MM.1S (cell line): ENCODE measurements at regions not wholly inside any gene's neighbourhood (a gene's known extent, or its start where the extent isn't known, plus 50 kb on each side); places are given as distances from the start of the nearest gene placed in this dataset.
"Not testable (repeated sequence)": the region's sequence is repeated elsewhere in the genome, so short reads cannot be mapped to it uniquely, and the experiment has no call there.

Experiments
- DNase-seq: peaks from one replicate; pipeline ENCODE4 v3.0.0-alpha.2; 2015
- H2AFZ ChIP-seq: fragments of 300-600 bp; sonication (generic); 2 replicates; pipeline ENCODE4 v1.6.0; 2016; ENCODE audit warnings: antibody characterized with exemption, low read length
- H3F3A ChIP-seq: fragments of 300-600 bp; sonication (generic); 2 replicates; pipeline ENCODE4 v1.6.1; 2016; ENCODE audit warnings: mild to moderate bottlenecking, antibody characterized with exemption, low read length, moderate library complexity, mixed read lengths; ENCODE audit not compliant: insufficient read depth
- H3K27ac ChIP-seq: fragments of 300-600 bp; sonication (generic); 2 replicates; pipeline ENCODE4 v1.5.1; 2016; ENCODE audit warnings: mild to moderate bottlenecking, low read length
- H3K27me3 ChIP-seq: fragments of 300-600 bp; sonication (generic); replicated peaks from 2 replicates; pipeline ENCODE4 v1.6.0; 2016; ENCODE audit warnings: low read length; ENCODE audit not compliant: insufficient read depth
- H3K36me3 ChIP-seq: fragments of 300-600 bp; sonication (generic); replicated peaks from 2 replicates; pipeline ENCODE4 v1.6.1; 2016; ENCODE audit warnings: mild to moderate bottlenecking, low read length, mixed read lengths; ENCODE audit not compliant: insufficient read depth
- H3K4me1 ChIP-seq: fragments of 300-600 bp; sonication (generic); 2 replicates; pipeline ENCODE4 v1.6.1; 2016; ENCODE audit warnings: low read length, mixed read lengths
- H3K4me2 ChIP-seq: fragments of 300-600 bp; sonication (generic); 2 replicates; pipeline ENCODE4 v1.6.0; 2016; ENCODE audit warnings: low read depth, low read length
- H3K4me3 ChIP-seq: fragments of 300-600 bp; sonication (generic); 2 replicates; pipeline ENCODE4 v1.5.1; 2016; ENCODE audit warnings: low read length, mixed read lengths
- H3K79me2 ChIP-seq: fragments of 300-600 bp; sonication (generic); 2 replicates; pipeline ENCODE4 v1.6.1; 2016; ENCODE audit warnings: mixed run types, low read length, mixed read lengths
- H3K9ac ChIP-seq: fragments of 300-600 bp; sonication (generic); 2 replicates; pipeline ENCODE4 v1.6.1; 2016; ENCODE audit warnings: low read length, mixed read lengths
- H3K9me2 ChIP-seq: fragments of 300-600 bp; sonication (generic); replicated peaks from 2 replicates; pipeline ENCODE4 v1.6.1; 2016; ENCODE audit warnings: mild to moderate bottlenecking, low read length, mixed read lengths; ENCODE audit not compliant: insufficient read depth
- H3K9me3 ChIP-seq: fragments of 300-600 bp; sonication (generic); replicated peaks from 2 replicates; pipeline ENCODE4 v1.6.1; 2016; ENCODE audit warnings: mild to moderate bottlenecking, low read length, mixed read lengths; ENCODE audit not compliant: insufficient read depth
- H4K20me1 ChIP-seq: fragments of 300-600 bp; sonication (generic); 2 replicates; pipeline ENCODE4 v1.6.1; 2016; ENCODE audit warnings: mild to moderate bottlenecking, low read length, moderate library complexity, mixed read lengths; ENCODE audit not compliant: insufficient read depth
- CTCF ChIP-seq: fragments of 300-600 bp; sonication (generic); IDR thresholded peaks from 2 replicates; pipeline ENCODE4 v1.5.1; 2016; ENCODE audit warnings: antibody characterized with exemption, low read length, mixed read lengths
- EZH2 ChIP-seq: fragments of 300-600 bp; sonication (generic); optimal IDR thresholded peaks from 2 replicates; pipeline ENCODE3; 2017; ENCODE audit warnings: low read depth, mild to moderate bottlenecking, antibody characterized with exemption, low read length, mixed read lengths
- EZH2phosphoT487 ChIP-seq: fragments of 300-600 bp; sonication (generic); IDR thresholded peaks from 2 replicates; pipeline ENCODE4 v1.6.1; 2018; ENCODE audit warnings: antibody characterized with exemption, low read length

GRCh38 chr7:91618776-91619765, 261.4 kb downstream of the MTERF1 start:
- Histone ChIP-seq H3K27ac (no peak overlapping the region), H3K36me3 (no peaks in the 10 kb centered on the region), H3K9me3 (no peaks in the 10 kb centered on the region)

GRCh38 chr7:91620827-91621226, 259.7 kb downstream of the MTERF1 start:
- no peaks in the 10 kb centered on the region for H3K9me3 ChIP-seq

More at GRCh38 chr7:91618776-91619765, 261.4 kb downstream of the MTERF1 start:
- Histone ChIP-seq H3F3A (no peaks in the 10 kb centered on the region), H3K79me2 (no peaks in the 10 kb centered on the region), H3K9me2 (no peaks in the 10 kb centered on the region), H2AFZ (no peak overlapping the region), H3K4me3 (no peak overlapping the region), H3K9ac (no peak overlapping the region), H3K4me1 (no peaks in the 10 kb centered on the region), H3K4me2 (no peak overlapping the region), H4K20me1 (no peaks in the 10 kb centered on the region), H3K27me3 (no peaks in the 10 kb centered on the region)
- DNase-seq = no peak
- no peak for TF ChIP-seq EZH2phosphoT487
- no peak for TF ChIP-seq EZH2
- TF ChIP-seq CTCF = no peak

GRCh38 chr7:91627324-91627723, 253.2 kb downstream of the MTERF1 start:
- not testable (repeated sequence) for H3K36me3 ChIP-seq, H3K27me3 ChIP-seq, H3K9me2 ChIP-seq, H2AFZ ChIP-seq, H3F3A ChIP-seq, H3K4me3 ChIP-seq, H3K9ac ChIP-seq, H3K4me2 ChIP-seq, H3K79me2 ChIP-seq, H3K27ac ChIP-seq, H3K9me3 ChIP-seq, DNase-seq, H3K4me1 ChIP-seq, H4K20me1 ChIP-seq

More at GRCh38 chr7:91620827-91621226, 259.7 kb downstream of the MTERF1 start:
- H3K79me2 ChIP-seq = no peaks in the 10 kb centered on the region
- H3K9me2 ChIP-seq = no peaks in the 10 kb centered on the region
- no peaks in the 10 kb centered on the region for H4K20me1 ChIP-seq
- no peak overlapping the region for H3K27ac ChIP-seq
- no peak overlapping the region for H3K4me3 ChIP-seq
- H3K4me1 ChIP-seq = no peaks in the 10 kb centered on the region
- TF ChIP-seq EZH2 = no peak
- no peak for TF ChIP-seq CTCF
- no peak for TF ChIP-seq EZH2phosphoT487
- H2AFZ ChIP-seq = no peak overlapping the region
- H3F3A ChIP-seq = no peaks in the 10 kb centered on the region
- H3K4me2 ChIP-seq = no peak overlapping the region
- H3K36me3 ChIP-seq = no peaks in the 10 kb centered on the region
- H3K9ac ChIP-seq = no peak overlapping the region
- H3K27me3 ChIP-seq = no peaks in the 10 kb centered on the region
- no peak for DNase-seq

GRCh38 chr7:91628742-91629141, 251.8 kb downstream of the MTERF1 start:
- DNase-seq = no peak
- TF ChIP-seq EZH2 (no peak), CTCF (no peak), EZH2phosphoT487 (no peak)
- no peak overlapping the region for H3K27ac ChIP-seq

More at GRCh38 chr7:91628742-91629141, 251.8 kb downstream of the MTERF1 start:
- H3K4me1 ChIP-seq = no peaks in the 10 kb centered on the region
- no peaks in the 10 kb centered on the region for H3F3A ChIP-seq
- no peak overlapping the region for H3K4me2 ChIP-seq
- H3K27me3 ChIP-seq = no peaks in the 10 kb centered on the region
- H3K9me3 ChIP-seq = no peaks in the 10 kb centered on the region
- H3K79me2 ChIP-seq = no peaks in the 10 kb centered on the region
- no peak overlapping the region for H3K4me3 ChIP-seq
- no peak overlapping the region for H2AFZ ChIP-seq
- no peak overlapping the region for H3K9ac ChIP-seq
- no peaks in the 10 kb centered on the region for H4K20me1 ChIP-seq
- H3K36me3 ChIP-seq = no peaks in the 10 kb centered on the region
- no peaks in the 10 kb centered on the region for H3K9me2 ChIP-seq
